Heart left ventricle (tissue), 13 donors: ENCODE measurements at regions not wholly inside any gene's neighbourhood (a gene's known extent, or its start where the extent isn't known, plus 50 kb on each side); places are given as distances from the start of the nearest gene placed in this dataset.

Experiments
- CTCF ChIP-seq, 12 donors: fragments of 200-600 bp; sonication (generic) in 4 of 12; IDR thresholded peaks; one replicate each; pipeline versions ENCODE4 v1.5.0 to v1.8.0; 2018 to 2022; ENCODE audit warnings: antibody characterized with exemption in 12 of 12, mild to moderate bottlenecking in 5 of 12
- POLR2A ChIP-seq, 2 donors: fragments of 450-650 bp; IDR thresholded peaks; one replicate each; pipeline ENCODE4 v1.6.1; 2017; ENCODE audit warnings: antibody characterized with exemption in 2 of 2, mild to moderate bottlenecking in 2 of 2, moderate library complexity in 2 of 2
- donor health status: ischemic (EF 13 %, LVEDD 7.1; RV severe dilation, severe dysfunction).
- donor health status: DM: no; HTN: yes; CAD: no.
- donor health status: DM: no; HTN: no; CAD: no.
- donor health status: ischemic (EF 25% LVEDD 6.9; RV normal size, moderate dysfunction).
- donor health status: ischemic (EF 25% LVEDD 5.7; RV mildly dilated, moderate dysfunction).
- donor health status: ischemic (EF 35%, LVEDD 5.7; RV mildly dilated, moderate dysfunction).
- donor health status: nonischemic (EF 11% LVEDD 7.7; RV severe dilation, severe dysfunction).
- donor health status: DM: yes; HTN: yes; CAD: no.
- donor health status: PGD.
- donor health status: ischemic (EF 29% LVEDD 5.4; RV normal size, mild dysfunction).
- donor health status: nonischemic (EF 23%, LVEDD 6.1; RV moderate dilation, normal function).

- no peak for TF ChIP-seq CTCF (IDR thresholded peaks at IDR 0.05)
- TF ChIP-seq POLR2A (IDR thresholded peaks at IDR 0.05) = no peak
Observed at GRCh38 chr13:78521091-78521490, 82.3 kb downstream of the POU4F1 start.
